H1 (cell line): ENCODE measurements at regions not wholly inside any gene's neighbourhood (a gene's known extent, or its start where the extent isn't known, plus 50 kb on each side); places are given as distances from the start of the nearest gene placed in this dataset.

Experiments
- CHD1 ChIP-seq: IDR thresholded peaks from 2 replicates; pipeline ENCODE4 v1.6.1; 2012; ENCODE audit warnings: low read depth, low read length, improper control_type of control experiment
- EZH2 ChIP-seq: fragments of 200-600 bp; sonication (generic); IDR thresholded peaks from 2 replicates; pipeline ENCODE4 v1.7.1; 2012; ENCODE audit warnings: low read depth, mild to moderate bottlenecking, moderate library complexity, low read length, inconsistent platforms; ENCODE audit not compliant: severe bottlenecking
- HDAC6 ChIP-seq: IDR thresholded peaks from one replicate; pipeline ENCODE4 v1.7.1; 2012; ENCODE audit warnings: low read depth, mild to moderate bottlenecking, inconsistent platforms, low read length, moderate library complexity
- JUND ChIP-seq: IDR thresholded peaks from 2 replicates; pipeline ENCODE4 v1.6.1; 2011; ENCODE audit warnings: mild to moderate bottlenecking, improper control_type of control experiment, low read length
- MAX ChIP-seq: IDR thresholded peaks from 2 replicates; pipeline ENCODE4 v1.6.1; 2012; ENCODE audit warnings: inconsistent platforms
- POLR2A ChIP-seq, 2 experiments: IDR thresholded peaks; 1 replicate in 1 of 2; 2 replicates in 1 of 2; pipeline ENCODE4 v1.6.1; 2011; ENCODE audit warnings: low read depth in 2 of 2, low read length in 2 of 2, mild to moderate bottlenecking in 2 of 2; ENCODE audit errors: control extremely low read depth in 1 of 2
- POLR2AphosphoS5 ChIP-seq: IDR thresholded peaks from 2 replicates; pipeline ENCODE4 v1.6.1; 2011; ENCODE audit warnings: low read depth, low read length
- TF ChIP-seq, protein P1 (sequence below), 3 experiments: IDR thresholded peaks; 1 replicate in 2 of 3; 2 replicates in 1 of 3; pipeline versions ENCODE4 v1.5.1 to v1.6.1; 2011; ENCODE audit warnings: low read length in 3 of 3, mild to moderate bottlenecking in 3 of 3, inconsistent platforms in 2 of 3, low read depth in 1 of 3, moderate library complexity in 1 of 3; ENCODE audit not compliant: insufficient read depth in 1 of 3; ENCODE audit errors: control extremely low read depth in 1 of 3
- TF ChIP-seq, protein P2 (sequence below): IDR thresholded peaks from 2 replicates; pipeline ENCODE4 v1.6.1; 2012; ENCODE audit warnings: low read length, inconsistent platforms

- TF ChIP-seq CHD1 (no peak), POLR2AphosphoS5 (no peak), POLR2A (IDR thresholded peaks at IDR 0.05; ENCODE audit: control extremely low read depth in 1 of 2, low read depth in 2 of 2, low read length in 2 of 2) (no peak), MAX (no peak), EZH2 (no peak), JUND (no peak), HDAC6 (no peak)
- TF ChIP-seq, protein P1, sequence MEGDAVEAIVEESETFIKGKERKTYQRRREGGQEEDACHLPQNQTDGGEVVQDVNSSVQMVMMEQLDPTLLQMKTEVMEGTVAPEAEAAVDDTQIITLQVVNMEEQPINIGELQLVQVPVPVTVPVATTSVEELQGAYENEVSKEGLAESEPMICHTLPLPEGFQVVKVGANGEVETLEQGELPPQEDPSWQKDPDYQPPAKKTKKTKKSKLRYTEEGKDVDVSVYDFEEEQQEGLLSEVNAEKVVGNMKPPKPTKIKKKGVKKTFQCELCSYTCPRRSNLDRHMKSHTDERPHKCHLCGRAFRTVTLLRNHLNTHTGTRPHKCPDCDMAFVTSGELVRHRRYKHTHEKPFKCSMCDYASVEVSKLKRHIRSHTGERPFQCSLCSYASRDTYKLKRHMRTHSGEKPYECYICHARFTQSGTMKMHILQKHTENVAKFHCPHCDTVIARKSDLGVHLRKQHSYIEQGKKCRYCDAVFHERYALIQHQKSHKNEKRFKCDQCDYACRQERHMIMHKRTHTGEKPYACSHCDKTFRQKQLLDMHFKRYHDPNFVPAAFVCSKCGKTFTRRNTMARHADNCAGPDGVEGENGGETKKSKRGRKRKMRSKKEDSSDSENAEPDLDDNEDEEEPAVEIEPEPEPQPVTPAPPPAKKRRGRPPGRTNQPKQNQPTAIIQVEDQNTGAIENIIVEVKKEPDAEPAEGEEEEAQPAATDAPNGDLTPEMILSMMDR (IDR thresholded peaks at IDR 0.05; ENCODE audit: control extremely low read depth in 1 of 3, insufficient read depth in 1 of 3, low read depth in 1 of 3, low read length in 3 of 3), result no peak
- TF ChIP-seq, protein P2, sequence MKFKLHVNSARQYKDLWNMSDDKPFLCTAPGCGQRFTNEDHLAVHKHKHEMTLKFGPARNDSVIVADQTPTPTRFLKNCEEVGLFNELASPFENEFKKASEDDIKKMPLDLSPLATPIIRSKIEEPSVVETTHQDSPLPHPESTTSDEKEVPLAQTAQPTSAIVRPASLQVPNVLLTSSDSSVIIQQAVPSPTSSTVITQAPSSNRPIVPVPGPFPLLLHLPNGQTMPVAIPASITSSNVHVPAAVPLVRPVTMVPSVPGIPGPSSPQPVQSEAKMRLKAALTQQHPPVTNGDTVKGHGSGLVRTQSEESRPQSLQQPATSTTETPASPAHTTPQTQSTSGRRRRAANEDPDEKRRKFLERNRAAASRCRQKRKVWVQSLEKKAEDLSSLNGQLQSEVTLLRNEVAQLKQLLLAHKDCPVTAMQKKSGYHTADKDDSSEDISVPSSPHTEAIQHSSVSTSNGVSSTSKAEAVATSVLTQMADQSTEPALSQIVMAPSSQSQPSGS, result no peak
These were observed 338.0 kb upstream of the FLRT2 start for GRCh38 chr14:85191986-85192385.
